NOMO-1 (cell line): ENCODE measurements at regions not wholly inside any gene's neighbourhood (a gene's known extent, or its start where the extent isn't known, plus 50 kb on each side); places are given as distances from the start of the nearest gene placed in this dataset.
"Not testable (repeated sequence)": the region's sequence is repeated elsewhere in the genome, so short reads cannot be mapped to it uniquely, and the experiment has no call there.

ENCODE experiments used
- DNase-seq, 2 experiments: peaks; one replicate each; lab custom pipeline; 2025; ENCODE audit not compliant: unreplicated experiment in 2 of 2; lab: John Stamatoyannopoulos, UW

DNA sequence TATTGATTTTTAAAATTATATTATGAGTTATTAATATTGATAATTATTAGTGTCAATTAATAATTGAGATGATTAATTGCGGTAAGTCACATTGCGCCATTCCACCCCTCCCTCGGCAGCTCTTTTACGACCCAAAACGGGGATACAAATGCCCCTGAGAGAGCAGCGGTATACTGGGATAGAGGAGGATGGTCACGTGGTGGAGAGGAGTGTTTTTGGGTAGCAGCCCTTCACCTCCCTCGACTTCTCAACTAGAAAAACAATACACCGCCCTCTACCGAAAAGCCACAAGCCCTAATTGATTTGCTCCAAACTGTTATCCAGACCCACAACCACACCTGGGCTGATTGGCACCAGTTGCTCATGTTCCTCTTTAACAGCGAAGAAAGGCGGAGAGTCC is 71.0 kb downstream of the DAPL1 start:
- DNase-seq: not testable (repeated sequence)

DNA sequence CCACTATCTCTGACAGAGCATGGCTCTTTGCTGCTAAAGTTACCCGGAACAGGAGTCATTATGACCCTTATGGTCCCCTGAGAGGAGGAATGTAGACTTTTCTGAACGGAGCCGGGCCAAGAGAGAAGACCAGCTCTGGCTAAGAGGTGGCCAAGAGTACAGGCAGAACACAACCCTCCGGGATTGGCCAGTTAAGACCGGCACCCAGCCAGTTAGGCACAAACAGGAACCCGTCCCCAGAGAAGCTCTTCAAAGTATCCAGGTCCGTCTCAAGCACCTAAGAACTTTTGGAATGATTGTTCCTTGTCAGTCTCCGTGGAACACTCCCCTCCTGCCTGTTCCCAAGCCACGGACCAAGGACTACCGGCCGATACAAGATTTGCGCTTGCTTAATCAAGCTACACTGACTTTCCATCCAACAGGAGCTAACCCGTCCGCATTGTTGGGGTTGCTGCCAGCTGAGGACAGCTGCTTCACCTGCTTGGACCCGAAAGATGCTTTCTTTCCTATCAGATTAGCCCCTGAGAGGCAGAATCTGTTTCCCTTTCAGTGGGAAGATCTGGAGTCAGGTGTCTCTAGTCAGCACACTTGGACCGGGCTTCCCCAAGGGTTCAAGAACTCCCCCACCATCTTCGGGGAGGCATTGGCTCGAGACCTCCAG is 72.5 kb downstream of the DAPL1 start:
- not testable (repeated sequence) for DNase-seq

DNA sequence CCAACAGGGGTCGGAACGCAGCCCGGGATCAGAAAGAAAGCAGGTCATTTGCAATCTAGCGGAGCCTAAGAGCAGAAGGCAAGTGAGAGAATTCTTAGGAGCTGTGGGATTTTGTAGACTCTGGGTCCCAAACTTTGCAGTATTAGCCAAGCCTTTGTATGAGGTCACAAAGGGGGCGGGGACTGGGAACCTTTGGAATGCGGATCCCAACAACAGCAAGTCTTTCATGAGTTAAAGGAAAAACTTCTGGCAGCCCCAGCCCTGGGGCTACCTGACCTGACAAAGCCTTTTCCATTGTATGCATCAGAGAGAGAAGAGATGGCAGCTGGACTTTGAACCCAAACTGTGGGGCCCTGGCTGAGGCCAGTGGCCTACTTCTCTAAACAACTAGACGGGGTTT is 73.3 kb downstream of the DAPL1 start:
- not testable (repeated sequence) for DNase-seq

DNA sequence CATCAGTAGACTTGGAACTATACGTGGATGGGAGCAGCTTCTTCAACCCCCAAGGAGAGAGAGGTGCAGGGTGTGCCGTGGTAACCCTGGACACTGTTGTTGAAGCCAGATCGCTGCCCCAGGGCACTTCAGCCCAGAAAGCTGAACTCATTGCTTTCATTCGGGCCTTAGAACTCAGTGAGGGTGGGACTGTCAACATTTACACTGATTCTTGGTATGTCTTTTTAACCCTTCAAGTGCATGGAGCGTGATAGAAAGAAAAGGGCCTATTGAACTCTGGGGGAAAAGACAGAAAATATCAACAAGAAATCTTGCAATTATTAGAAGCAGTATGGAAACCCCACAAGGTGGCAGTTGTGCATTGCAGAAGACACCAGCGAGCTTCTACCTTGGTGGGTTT is 74.0 kb downstream of the DAPL1 start:
- not testable (repeated sequence) for DNase-seq

DNA sequence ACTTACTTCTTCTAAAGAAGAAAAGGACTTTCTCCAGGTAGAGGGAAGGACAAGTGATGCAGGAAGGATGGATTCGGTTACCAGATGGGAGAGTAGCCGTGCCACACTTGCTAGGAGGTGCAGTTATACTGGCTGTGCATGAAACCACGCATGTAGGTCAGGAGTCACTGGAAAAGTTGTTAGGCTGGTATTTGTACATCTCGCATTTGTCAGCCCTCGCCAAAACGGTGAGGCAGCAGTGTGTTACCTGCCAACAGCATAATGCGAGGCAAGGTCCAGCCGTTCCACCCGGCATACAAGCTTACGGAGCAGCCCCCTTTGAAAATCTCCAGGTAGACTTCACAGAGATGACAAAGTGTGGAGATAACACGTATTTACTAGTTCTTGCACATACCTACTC is 74.5 kb downstream of the DAPL1 start:
- DNase-seq: not testable (repeated sequence)

DNA sequence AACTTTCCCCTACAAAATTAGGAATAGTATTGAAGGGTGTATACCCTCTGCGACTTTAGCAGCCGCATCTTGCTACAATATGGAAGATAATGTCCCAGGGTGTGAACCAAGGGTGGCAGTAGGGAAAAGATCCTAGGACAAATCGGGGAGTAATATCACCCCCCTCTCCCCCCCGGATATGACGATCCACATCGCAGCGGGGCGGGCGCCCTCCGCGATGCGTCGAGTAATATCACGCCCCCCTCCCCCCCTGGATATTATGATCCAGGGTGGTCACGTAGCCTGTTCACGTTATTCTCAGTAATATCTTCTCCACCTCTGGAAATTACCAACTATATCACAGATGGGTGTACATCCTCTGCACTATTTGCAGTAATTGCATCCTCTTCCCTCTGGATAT is 82.9 kb downstream of the DAPL1 start:
- DNase-seq: no peak

DNA sequence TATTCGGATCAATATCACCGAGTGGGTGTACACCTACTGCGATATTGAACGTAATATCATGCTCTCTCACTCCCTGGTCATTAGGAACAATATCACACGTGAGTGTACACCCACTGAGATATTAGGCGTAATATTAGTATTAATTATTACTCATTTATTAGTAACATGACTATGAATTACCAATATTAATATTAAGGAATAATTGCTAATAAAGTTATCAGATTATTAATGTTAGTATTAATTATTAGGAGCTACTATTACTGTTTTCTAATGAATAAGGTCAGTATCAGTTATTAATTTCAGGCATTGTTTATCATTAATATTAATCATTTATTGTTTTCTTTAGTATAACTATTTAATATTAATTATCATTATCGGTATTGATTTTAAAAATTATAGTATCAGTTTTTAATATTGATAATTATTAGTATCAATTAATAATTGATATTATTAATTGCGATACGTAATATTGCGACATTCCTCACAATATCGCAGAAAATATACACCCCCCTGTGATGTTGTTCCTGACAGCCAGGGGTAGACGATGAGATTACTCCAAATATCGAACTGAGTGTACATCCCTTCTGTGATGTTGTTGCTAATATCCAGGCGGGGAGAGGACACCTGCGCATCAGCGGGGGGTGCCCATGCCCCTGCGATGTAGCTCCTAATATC is 84.2 kb downstream of the DAPL1 start:
- no peak for DNase-seq

DNA sequence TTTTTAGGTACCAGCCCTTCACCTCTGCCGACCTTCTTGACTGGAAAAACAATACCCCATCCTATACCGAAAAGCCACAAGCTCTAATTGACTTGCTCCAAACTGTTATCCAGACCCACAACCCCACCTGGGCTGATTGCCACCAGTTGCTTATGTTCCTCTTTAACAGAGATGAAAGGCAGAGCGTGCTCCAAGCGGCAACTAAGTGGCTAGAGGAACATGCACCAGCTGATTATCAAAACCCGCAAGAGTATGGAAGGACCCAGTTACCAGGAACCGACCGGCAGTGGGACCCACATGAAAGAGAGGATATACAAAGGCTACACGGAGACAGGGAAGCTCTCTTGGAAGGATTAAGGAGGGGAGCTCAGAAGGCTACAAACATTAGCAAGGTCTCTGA is 86.1 kb upstream of the TANC1 start:
- DNase-seq: no peak

DNA sequence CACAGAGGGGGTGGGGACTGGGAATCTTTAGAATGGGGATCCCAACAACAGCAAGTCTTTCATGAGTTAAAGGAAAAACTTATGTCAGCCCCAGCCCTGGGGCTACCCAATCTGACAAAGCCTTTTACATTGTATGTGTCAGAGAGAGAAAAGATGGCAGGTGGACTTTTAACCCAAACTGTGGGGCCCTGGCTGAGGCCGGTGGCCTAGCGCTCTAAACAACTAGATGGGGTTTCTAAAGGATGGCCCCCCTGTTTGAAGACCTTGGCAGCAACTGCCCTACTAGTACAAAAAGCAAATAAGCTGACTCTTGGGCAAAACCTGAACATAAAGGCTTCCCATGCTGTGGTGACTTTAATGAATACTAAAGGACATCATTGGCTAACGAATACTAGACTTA is 83.9 kb upstream of the TANC1 start:
- not testable (repeated sequence) for DNase-seq

DNA sequence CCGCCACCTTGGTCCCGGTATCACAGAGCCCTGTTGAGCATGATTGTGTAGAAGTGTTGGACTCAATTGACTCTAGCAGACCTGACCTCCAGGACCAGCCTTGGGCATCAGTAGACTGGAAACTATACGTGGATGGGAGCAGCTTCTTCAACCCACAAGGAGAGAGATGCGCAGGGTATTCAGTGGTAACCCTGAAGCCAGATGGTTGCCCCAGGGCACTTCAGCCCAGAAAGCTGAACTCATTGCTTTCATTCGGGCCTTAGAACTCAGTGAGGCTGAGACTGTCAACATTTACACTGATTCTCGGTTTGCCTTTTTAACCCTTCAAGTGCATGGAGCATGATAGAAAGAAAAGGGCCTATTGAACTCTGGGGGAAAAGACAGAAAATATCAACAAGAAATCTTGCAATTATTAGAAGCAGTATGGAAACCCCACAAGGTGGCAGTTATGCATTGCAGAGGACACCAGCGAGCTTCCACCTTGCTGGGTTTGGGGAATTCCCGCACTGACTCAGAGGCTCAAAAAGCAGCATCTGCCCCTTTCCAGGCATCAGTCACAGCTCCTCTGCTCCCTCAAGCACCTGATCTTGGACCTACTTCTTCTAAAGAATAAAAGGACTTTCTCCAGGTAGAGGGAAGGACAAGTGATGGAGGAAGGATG is 83.3 kb upstream of the TANC1 start:
- not testable (repeated sequence) for DNase-seq

DNA sequence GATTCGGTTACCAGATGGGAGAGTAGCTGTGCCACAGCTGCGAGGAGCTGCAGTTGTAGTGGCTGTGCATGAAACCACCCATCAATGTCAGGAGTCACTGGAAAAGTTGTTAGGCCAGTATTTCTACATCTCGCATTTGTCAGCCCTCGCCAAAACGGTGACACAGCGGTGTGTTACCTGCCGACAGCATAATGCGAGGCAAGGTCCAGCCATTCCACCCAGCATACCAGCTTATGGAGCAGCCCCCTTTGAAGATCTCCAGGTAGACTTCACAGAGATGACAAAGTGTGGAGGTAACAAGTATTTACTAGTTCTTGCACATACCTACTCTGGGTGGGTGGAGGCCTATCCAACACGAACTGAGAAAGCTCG is 82.8 kb upstream of the TANC1 start:
- not testable (repeated sequence) for DNase-seq

DNA sequence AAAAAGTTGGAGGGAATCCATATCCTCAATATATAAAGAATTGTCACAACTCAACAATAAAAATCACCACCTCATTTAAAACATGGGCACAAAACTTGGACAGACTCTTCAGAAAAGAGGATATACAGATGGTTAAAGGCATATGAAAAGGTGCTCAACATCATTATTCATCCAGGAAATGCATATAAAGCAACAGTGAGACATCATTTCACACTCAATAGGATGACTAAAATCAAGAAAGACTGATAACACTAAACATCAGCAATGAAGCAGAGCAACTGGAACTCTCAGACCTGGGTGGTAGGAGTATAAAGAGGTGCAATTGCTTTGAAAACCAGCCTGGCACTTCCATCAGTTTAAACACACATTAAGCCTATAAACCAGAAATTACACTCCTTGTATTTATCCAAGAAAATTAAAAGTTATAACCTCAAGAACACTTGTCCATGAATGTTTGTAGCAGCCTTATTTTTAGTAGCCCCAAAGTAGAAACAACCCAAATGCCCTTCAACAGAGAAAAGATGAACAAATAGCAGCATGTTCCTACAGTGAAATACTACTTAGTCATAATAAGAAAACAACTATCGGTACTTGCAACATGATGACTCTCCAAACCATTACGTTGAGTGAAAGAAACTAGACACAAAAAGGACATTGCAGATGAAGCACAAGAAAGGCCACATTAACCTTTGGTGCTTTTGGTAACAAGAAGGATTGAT is 79.1 kb upstream of the TANC1 start:
- no peak for DNase-seq

DNA sequence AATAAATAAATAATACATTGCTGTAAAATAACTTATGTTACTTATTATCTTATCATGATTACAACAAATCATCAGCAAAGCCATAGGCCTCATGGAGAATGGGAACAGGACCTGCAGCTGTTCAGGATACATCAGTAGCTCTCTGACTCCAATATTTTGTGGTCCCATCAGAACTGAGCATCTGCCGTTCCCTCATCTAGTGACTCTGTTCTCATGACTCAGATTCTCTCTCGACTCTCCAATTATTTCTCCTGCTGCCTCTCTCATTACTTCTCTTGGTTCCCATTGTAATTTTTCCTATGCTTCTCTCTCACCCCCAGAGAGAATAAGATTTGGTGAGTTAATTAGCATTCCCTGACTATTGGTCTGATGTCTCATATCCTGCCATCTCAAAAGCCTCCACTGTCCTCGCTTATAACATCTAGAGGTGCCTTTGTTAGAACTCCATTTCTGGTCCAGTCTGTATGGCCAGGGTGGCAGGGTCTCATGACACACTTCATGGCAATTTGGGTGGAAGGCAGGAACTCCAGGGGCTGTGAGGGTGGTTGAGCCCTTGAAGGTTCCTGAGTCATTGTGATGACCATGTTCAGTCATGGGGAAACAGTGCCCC is 78.0 kb upstream of the TANC1 start:
- DNase-seq: no peak

DNA sequence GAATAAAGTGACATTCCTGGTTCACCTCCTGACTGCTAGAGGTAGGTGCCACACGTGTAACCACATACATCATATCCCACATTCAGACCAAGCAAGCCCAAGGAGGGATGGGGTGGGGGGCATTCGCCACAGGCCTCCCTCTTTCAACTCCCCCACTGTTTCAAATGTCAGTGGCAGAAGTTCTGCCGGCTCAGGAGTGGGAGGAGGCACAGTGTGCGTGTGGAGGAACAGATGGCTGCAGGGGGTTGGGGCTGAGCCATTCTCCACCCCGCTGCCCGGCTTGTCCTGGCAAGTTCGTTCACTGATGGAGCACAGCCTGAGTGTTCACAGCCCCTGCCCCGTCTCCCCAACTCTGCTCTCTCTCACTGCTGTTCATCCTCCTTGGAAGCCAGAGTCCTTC is 75.4 kb upstream of the TANC1 start:
- no peak for DNase-seq

DNA sequence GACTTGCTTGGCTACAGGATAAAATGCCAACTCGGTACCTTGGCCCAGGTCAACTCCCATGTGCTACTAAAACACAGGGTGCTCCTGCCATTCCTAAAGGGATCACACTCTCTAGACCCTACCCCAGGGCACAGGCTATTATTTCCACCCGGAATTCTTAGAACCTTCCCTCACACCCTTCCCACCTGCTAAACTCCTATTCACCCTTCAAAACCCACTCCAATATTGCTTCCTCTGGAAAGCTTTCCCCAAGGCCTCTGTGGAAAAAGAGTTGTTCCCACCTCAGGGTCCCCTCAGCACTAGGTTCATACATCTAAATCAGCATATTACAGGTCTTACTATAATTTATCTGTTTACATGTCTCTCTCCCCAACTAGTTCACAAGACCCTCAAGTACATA is 75.0 kb upstream of the TANC1 start:
- DNase-seq: no peak

DNA sequence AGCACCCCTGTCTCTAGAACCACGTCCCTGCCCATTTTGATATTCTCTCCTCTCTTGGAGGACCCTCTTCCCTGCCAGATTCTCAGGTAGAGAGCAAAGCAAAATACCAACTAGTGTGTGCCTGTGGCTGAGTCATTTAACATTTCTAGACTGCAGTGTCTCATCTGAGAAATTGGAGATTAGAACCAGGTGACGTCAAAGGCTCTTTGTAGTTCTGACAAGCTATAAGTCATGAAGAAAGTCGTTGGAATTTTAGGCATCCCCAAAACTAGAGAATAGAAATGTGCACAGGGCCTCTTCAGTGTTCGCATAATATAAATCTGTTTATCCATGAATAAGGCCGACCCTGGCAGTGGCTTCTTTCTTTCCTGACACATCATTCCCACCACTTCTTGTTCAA is 74.4 kb upstream of the TANC1 start:
- no peak for DNase-seq

DNA sequence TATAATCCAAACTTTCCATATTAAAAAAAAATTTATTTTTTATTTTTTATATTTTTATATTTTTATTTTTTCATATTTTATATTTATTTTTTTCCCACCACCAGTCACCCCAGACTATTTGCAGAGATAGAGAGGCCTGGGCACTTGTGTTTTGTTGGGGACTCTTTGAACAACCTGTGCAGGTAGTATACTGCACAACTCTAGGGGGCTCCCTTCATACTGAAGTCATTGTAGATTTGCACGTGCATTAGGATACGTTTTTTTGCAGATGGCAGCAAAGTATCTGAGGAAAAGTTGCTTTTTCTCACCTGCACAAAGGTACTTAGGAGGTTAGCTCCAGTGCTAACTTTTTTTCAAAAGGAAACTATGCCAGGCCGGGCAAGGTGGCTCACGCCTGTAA is 73.9 kb upstream of the TANC1 start:
- DNase-seq: no peak

DNA sequence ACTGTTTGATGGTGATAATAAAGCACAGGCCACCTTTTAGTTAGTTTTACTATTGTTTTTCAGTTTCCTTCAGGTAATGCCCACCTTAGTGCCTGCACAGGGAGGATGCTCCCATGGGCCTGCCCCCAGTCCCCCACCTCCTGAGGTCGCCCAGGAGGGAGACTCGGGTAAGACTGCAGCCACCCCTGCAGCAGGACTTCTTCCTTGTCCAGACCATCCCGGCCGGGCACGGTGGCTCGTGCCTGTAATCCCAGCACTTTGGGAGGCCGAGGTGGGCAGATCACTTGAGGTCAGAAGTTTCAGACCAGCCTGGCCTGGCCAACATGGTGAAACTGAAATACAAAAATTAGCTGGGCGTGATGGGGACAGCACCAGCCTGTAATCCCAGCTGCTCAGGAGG is 68.1 kb upstream of the TANC1 start:
- DNase-seq: no peak

DNA sequence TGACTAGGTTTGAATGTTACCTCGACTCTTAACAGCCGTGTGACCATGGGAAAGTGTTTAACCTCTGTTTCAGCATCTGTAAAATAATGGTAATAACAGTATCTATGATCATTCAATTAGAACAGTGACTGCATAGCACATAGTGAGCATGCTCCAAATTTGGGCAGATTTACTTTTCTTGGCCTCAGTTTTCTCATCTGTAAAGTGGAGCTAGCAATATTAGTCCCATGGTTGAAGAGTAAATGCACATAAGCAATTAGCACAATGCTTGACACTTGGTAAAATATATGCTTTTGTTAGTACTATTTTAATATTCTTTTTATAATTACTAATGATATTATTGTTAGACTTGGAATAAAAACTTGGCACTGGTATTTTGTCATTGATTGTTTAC is 66.4 kb upstream of the TANC1 start:
- DNase-seq: no peak

DNA sequence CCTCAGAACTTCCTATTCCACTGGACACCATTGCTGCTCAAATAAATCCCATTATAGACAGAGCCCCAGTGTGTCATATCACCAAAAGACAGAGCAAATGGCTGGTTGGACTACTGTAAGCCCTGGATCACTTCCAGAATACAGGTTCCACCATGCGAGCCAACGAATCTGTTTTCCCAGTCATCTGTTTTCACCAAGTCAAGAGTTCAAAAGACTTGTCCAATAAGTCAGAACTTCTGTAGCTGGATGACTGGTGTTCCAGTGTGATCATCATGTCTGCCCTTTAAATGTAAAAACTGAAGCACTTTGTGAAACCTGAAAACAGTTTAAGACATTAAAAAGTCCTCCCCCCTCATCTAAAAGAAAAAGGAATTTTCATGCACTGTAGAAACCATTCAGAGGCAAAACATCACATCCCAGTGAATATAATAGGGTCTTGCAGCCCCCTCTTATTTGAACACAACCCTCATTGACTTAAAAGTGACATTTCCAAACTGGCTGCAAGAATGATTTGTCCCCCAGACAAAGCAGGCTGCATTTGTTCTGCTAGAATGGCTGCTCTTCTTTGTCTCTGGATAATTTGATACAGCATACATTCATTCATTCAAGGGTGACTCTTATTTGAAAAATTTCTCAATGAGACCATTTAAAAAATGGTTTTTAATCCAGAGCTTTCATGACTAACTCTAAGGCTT is 64.6 kb upstream of the TANC1 start:
- DNase-seq: no peak
